ENCODE measurements at regions not wholly inside any gene's neighbourhood (a gene's known extent, or its start where the extent isn't known, plus 50 kb on each side); places are given as distances from the start of the nearest gene placed in this dataset.

- no peak for DNase-seq
- H4K20me1 ChIP-seq (ENCODE audit: low read length): no peaks in the 10 kb centered on the region
- H3K9ac ChIP-seq (ENCODE audit: low read length): no peak overlapping the region
- no peaks in the 10 kb centered on the region for H3K9me3 ChIP-seq (ENCODE audit: low read length)
- intact Hi-C loops (cut with micrococcal nuclease): loop anchor here (10.0 kb wide), 1 partner anchor 682 kb away; no protein-coding TSS in a partner anchor
- no peak overlapping the region for H3K4me3 ChIP-seq (ENCODE audit: low read length)
- no peaks in the 10 kb centered on the region for H3K9me2 ChIP-seq (replicated peaks; ENCODE audit: low read length)
- BruUV-seq (replicated peaks): no TSS peak
- ATAC-seq: no peak
- TF ChIP-seq EZH2 (IDR thresholded peaks at IDR 0.05; ENCODE audit: low read length, unreplicated experiment): no peak
- no peak overlapping the region for H3K27ac ChIP-seq (ENCODE audit: low read length)
- H3K27me3 ChIP-seq (ENCODE audit: low read length): no peaks in the 10 kb centered on the region
- ChIA-PET CTCF (no interaction called here), POLR2A (ENCODE audit: unreplicated experiment) (no interaction called here)
- no peaks in the 10 kb centered on the region for H3K79me2 ChIP-seq (ENCODE audit: low read length)
- H3K36me3 ChIP-seq (ENCODE audit: low read depth, low read length): no peaks in the 10 kb centered on the region; the same call in 1 of the 2 replicates
- H3K4me2 ChIP-seq (ENCODE audit: low read length): no peak overlapping the region
- peaks cover 5% of the 10 kb centered on the region; the same call in 1 of the 2 replicates for H3K4me1 ChIP-seq (ENCODE audit: insufficient read depth, low read length)
- no peaks in the 10 kb centered on the region for H3F3A ChIP-seq (ENCODE audit: low read length, unreplicated experiment)
- H2AFZ ChIP-seq (ENCODE audit: low read length): no peak overlapping the region
These were observed 152.3 kb upstream of the OLIG3 start for GRCh38 chr6:137646484-137646883.

DNA sequence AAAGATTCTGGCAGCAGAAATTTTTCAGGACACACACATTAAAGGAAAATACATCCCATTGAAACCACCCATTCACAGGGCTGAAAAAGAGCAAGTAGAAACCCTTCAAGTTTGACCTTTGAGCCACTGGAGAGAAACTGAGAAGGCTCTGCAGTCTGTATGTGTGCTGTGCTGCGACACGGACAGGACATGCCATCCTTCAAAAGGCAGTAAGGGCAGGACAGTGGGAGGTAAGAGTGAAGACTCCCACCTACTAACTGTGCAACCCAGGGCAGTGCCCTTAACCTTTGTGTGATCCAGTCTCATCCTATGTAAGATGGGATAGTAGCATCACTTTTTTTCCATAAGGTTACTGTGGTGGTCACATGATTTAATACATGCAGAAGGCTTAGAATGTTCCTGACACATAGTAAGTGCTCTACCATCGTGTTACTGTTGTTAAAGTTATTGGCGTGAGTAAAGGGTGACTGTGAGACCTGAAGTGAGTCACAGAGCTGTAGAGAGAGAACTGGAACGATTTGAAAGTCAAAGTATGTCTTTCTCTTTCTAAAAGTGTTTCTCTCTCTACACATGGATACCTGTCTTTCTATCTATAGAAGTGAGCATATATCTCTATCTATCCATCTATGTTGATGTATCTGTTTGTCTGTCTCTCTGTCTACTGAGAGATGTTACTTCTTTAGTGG lies 153.7 kb upstream of the OLIG3 start:
- Histone ChIP-seq H3K27ac (ENCODE audit: low read length) (no peak overlapping the region), H3K4me3 (ENCODE audit: low read length) (no peak overlapping the region), H3K27me3 (ENCODE audit: low read length) (no peaks in the 10 kb centered on the region), H3K9ac (ENCODE audit: low read length) (no peak overlapping the region), H3K9me3 (ENCODE audit: low read length) (no peaks in the 10 kb centered on the region), H3K4me1 (ENCODE audit: insufficient read depth, low read length) (peaks cover 5% of the 10 kb centered on the region; the same call in 1 of the 2 replicates), H3K4me2 (ENCODE audit: low read length) (peak overlapping the region; percentile 45), H3K9me2 (replicated peaks; ENCODE audit: low read length) (no peaks in the 10 kb centered on the region), H4K20me1 (ENCODE audit: low read length) (no peaks in the 10 kb centered on the region), H2AFZ (ENCODE audit: low read length) (no peak overlapping the region), H3K79me2 (ENCODE audit: low read length) (no peaks in the 10 kb centered on the region), H3F3A (ENCODE audit: low read length, unreplicated experiment) (no peaks in the 10 kb centered on the region), H3K36me3 (ENCODE audit: low read depth, low read length) (no peaks in the 10 kb centered on the region)
- ChIA-PET POLR2A (ENCODE audit: unreplicated experiment) (no interaction called here), CTCF (no interaction called here)
- intact Hi-C loops (cut with micrococcal nuclease): loop anchor here (10.0 kb wide), 1 partner anchor 683 kb away; no protein-coding TSS in a partner anchor
- ATAC-seq: peak; percentile 82
- BruUV-seq (replicated peaks): no TSS peak
- DNase-seq: peak; percentile 70
- no peak for TF ChIP-seq EZH2 (IDR thresholded peaks at IDR 0.05; ENCODE audit: low read length, unreplicated experiment)
- TF ChIP-seq EZH2phosphoT487 (IDR thresholded peaks at IDR 0.05; ENCODE audit: borderline replicate concordance, low read length): no peak
- TF ChIP-seq, protein P1, sequence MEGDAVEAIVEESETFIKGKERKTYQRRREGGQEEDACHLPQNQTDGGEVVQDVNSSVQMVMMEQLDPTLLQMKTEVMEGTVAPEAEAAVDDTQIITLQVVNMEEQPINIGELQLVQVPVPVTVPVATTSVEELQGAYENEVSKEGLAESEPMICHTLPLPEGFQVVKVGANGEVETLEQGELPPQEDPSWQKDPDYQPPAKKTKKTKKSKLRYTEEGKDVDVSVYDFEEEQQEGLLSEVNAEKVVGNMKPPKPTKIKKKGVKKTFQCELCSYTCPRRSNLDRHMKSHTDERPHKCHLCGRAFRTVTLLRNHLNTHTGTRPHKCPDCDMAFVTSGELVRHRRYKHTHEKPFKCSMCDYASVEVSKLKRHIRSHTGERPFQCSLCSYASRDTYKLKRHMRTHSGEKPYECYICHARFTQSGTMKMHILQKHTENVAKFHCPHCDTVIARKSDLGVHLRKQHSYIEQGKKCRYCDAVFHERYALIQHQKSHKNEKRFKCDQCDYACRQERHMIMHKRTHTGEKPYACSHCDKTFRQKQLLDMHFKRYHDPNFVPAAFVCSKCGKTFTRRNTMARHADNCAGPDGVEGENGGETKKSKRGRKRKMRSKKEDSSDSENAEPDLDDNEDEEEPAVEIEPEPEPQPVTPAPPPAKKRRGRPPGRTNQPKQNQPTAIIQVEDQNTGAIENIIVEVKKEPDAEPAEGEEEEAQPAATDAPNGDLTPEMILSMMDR (conservative IDR thresholded peaks at IDR 0.05; ENCODE audit: low read depth, low read length): no peak

DNA sequence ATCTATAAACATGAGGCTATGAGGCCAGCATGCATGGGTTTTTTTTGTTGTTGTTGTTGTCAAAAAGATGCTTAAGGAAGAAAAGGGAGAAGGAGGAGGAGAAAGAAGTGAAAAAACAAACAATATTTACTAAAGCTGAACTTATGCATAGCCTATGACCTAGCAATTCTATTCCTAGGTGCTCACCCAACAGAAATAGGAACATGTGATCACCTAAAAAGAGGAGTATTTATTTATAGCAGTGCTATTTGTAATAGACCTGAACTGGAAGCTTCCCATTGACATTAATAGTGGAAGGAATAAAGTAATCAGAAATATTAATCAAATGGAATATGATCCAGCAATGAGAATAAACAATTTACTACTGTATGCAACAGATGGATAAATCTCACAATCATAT lies 156.5 kb upstream of the OLIG3 start:
- intact Hi-C loops (cut with micrococcal nuclease): no loop called here
- ChIA-PET CTCF (no interaction called here), POLR2A (ENCODE audit: unreplicated experiment) (no interaction called here)
- Histone ChIP-seq H4K20me1 (ENCODE audit: low read length) (no peaks in the 10 kb centered on the region), H3K27ac (ENCODE audit: low read length) (no peak overlapping the region), H3F3A (ENCODE audit: low read length, unreplicated experiment) (no peaks in the 10 kb centered on the region), H3K9ac (ENCODE audit: low read length) (no peak overlapping the region), H3K4me1 (ENCODE audit: insufficient read depth, low read length) (peaks cover 5% of the 10 kb centered on the region; the same call in 1 of the 2 replicates), H3K9me2 (replicated peaks; ENCODE audit: low read length) (no peaks in the 10 kb centered on the region), H3K79me2 (ENCODE audit: low read length) (no peaks in the 10 kb centered on the region), H3K9me3 (ENCODE audit: low read length) (0 out of 2 replicates have a peak, but pooled peaks cover 10% of the 10 kb centered on the region), H3K27me3 (ENCODE audit: low read length) (no peaks in the 10 kb centered on the region), H2AFZ (ENCODE audit: low read length) (no peak overlapping the region), H3K36me3 (ENCODE audit: low read depth, low read length) (no peaks in the 10 kb centered on the region; the same call in 1 of the 2 replicates), H3K4me2 (ENCODE audit: low read length) (no peak overlapping the region), H3K4me3 (ENCODE audit: low read length) (no peak overlapping the region)
- no peak for TF ChIP-seq EZH2 (IDR thresholded peaks at IDR 0.05; ENCODE audit: low read length, unreplicated experiment)
- no peak for TF ChIP-seq EZH2phosphoT487 (IDR thresholded peaks at IDR 0.05; ENCODE audit: borderline replicate concordance, low read length)
- TF ChIP-seq, protein P1 (conservative IDR thresholded peaks at IDR 0.05; ENCODE audit: low read depth, low read length): no peak
- ATAC-seq: no peak
- no TSS peak for BruUV-seq (replicated peaks)
- no peak for DNase-seq

Data from PC-3 (cell line).